Esophagus muscularis mucosa (tissue), 3 donors: ENCODE measurements at regions not wholly inside any gene's neighbourhood (a gene's known extent, or its start where the extent isn't known, plus 50 kb on each side); places are given as distances from the start of the nearest gene placed in this dataset.

Source experiments
- CTCF ChIP-seq, 3 experiments: fragments of 200-600 bp in 2 of 3; fragments of 450-650 bp in 1 of 3; sonication (generic) in 2 of 3; IDR thresholded peaks; one replicate each; pipeline ENCODE4 v1.5.1; 2017 to 2019; ENCODE audit warnings: antibody characterized with exemption in 3 of 3, mild to moderate bottlenecking in 2 of 3, moderate library complexity in 1 of 3
- POLR2A ChIP-seq: fragments of 450-650 bp; IDR thresholded peaks from one replicate; pipeline ENCODE4 v1.6.1; 2017; ENCODE audit warnings: antibody characterized with exemption, moderate library complexity, mild to moderate bottlenecking, low read depth

GRCh38 chr14:46136456-46136855 lies 515.1 kb downstream of the RPL10L start:
- TF ChIP-seq CTCF (IDR thresholded peaks at IDR 0.05) (no peak), POLR2A (no peak)
